HepG2 (cell line): ENCODE measurements at regions not wholly inside any gene's neighbourhood (a gene's known extent, or its start where the extent isn't known, plus 50 kb on each side); places are given as distances from the start of the nearest gene placed in this dataset.
A peak's percentile ranks its signal among the peaks of the same experiment; 100 is the strongest.

Source experiments
- ARHGAP35 ChIP-seq: sonication (generic); formaldehyde crosslinking; IDR thresholded peaks from 2 replicates; pipeline ENCODE4 v1.9.0; 2022; ENCODE audit warnings: mild to moderate bottlenecking, inconsistent platforms, moderate library complexity, missing genetic modification reagents, borderline replicate concordance
- FOXO1 ChIP-seq: sonication (generic); formaldehyde crosslinking; IDR thresholded peaks from 2 replicates; pipeline ENCODE4 v1.4.0; 2020; ENCODE audit warnings: missing genetic modification reagents
- FUBP1 ChIP-seq: sonication (generic); formaldehyde crosslinking; IDR thresholded peaks from 2 replicates; pipeline ENCODE4 v1.5.1; 2020; ENCODE audit warnings: missing genetic modification reagents, mild to moderate bottlenecking, borderline replicate concordance
- GTF2F1 ChIP-seq: fragments of 150-350 bp; IDR thresholded peaks from 2 replicates; pipeline ENCODE4 v1.6.1; 2014; ENCODE audit warnings: low read length
- HOXA5 ChIP-seq: sonication (generic); formaldehyde crosslinking; IDR thresholded peaks from 2 replicates; pipeline ENCODE4 v1.4.0; 2020; ENCODE audit warnings: missing genetic modification reagents
- MYC ChIP-seq: sonication (generic); formaldehyde crosslinking; IDR thresholded peaks from 2 replicates; pipeline ENCODE4 v1.9.0; 2021; ENCODE audit warnings: missing genetic modification reagents, borderline replicate concordance
- MYNN ChIP-seq: sonication (generic); formaldehyde crosslinking; IDR thresholded peaks from 2 replicates; pipeline ENCODE4 v1.4.0; 2020; ENCODE audit warnings: mild to moderate bottlenecking, low read depth, missing genetic modification reagents
- PHF20 ChIP-seq: sonication (generic); formaldehyde crosslinking; IDR thresholded peaks from 2 replicates; pipeline ENCODE4 v1.5.0; 2020; ENCODE audit warnings: mild to moderate bottlenecking, missing genetic modification reagents
- SOX6 ChIP-seq, 2 experiments: fragments of 450-650 bp in 1 of 2; sonication (generic) in 1 of 2; formaldehyde crosslinking in 1 of 2; IDR thresholded peaks; 2 replicates each; pipeline versions ENCODE4 v1.4.0 to v1.6.1; 2017 to 2020; ENCODE audit warnings: antibody characterized with exemption in 1 of 2, mild to moderate bottlenecking in 1 of 2, missing genetic modification reagents in 1 of 2
- TAF15 ChIP-seq: fragments of 200-400 bp; formaldehyde crosslinking; IDR thresholded peaks from one replicate; pipeline ENCODE4 v1.6.1; 2018; ENCODE audit warnings: mild to moderate bottlenecking, low read depth, low read length; ENCODE audit not compliant: poor library complexity, severe bottlenecking
- THAP11 ChIP-seq: IDR thresholded peaks from 2 replicates; pipeline ENCODE4 v1.6.1; 2016; ENCODE audit warnings: missing biosample characterization, missing genetic modification reagents
- TP53 ChIP-seq: sonication (generic); formaldehyde crosslinking; conservative IDR thresholded peaks from 2 replicates; pipeline ENCODE4 v1.4.0; 2020; ENCODE audit warnings: missing genetic modification reagents
- TRIM24 ChIP-seq: sonication (generic); formaldehyde crosslinking; IDR thresholded peaks from 2 replicates; pipeline ENCODE4 v1.8.0; 2022; ENCODE audit warnings: mild to moderate bottlenecking, missing genetic modification reagents
- ZFP36 ChIP-seq: fragments of 150-350 bp; IDR thresholded peaks from 2 replicates; pipeline ENCODE4 v1.6.1; 2018; ENCODE audit warnings: borderline replicate concordance, low read length, low read depth; ENCODE audit not compliant: partially characterized antibody
- ZNF138 ChIP-seq: sonication (generic); formaldehyde crosslinking; IDR thresholded peaks from 2 replicates; pipeline ENCODE4 v1.5.0; 2020; ENCODE audit warnings: mild to moderate bottlenecking, low read depth, missing genetic modification reagents
- ZNF354B ChIP-seq: sonication (generic); formaldehyde crosslinking; IDR thresholded peaks from 2 replicates; pipeline ENCODE4 v1.8.0; 2022; ENCODE audit warnings: mild to moderate bottlenecking, missing genetic modification reagents
- ZNF501 ChIP-seq: sonication (generic); formaldehyde crosslinking; IDR thresholded peaks from 2 replicates; pipeline ENCODE4 v1.5.1; 2020; ENCODE audit warnings: mild to moderate bottlenecking, moderate library complexity, missing genetic modification reagents
- ZNF549 ChIP-seq: sonication (generic); formaldehyde crosslinking; IDR thresholded peaks from 2 replicates; pipeline ENCODE4 v1.5.0; 2020; ENCODE audit warnings: missing genetic modification reagents
- ZNF616 ChIP-seq: sonication (generic); formaldehyde crosslinking; IDR thresholded peaks from 2 replicates; pipeline ENCODE4 v1.5.0; 2020; ENCODE audit warnings: low read depth, mild to moderate bottlenecking, missing genetic modification reagents
- ZNF672 ChIP-seq: sonication (generic); formaldehyde crosslinking; IDR thresholded peaks from 2 replicates; pipeline ENCODE4 v1.8.1; 2022; ENCODE audit warnings: missing genetic modification reagents
- ZSCAN9 ChIP-seq: IDR thresholded peaks from 2 replicates; pipeline ENCODE4 v1.6.1; 2016; ENCODE audit warnings: borderline replicate concordance
- TF ChIP-seq, protein P1 (sequence below): sonication (generic); formaldehyde crosslinking; IDR thresholded peaks from 2 replicates; pipeline ENCODE4 v1.4.0; 2020; ENCODE audit warnings: missing genetic modification reagents
- TF ChIP-seq, protein P2 (sequence below): sonication (generic); formaldehyde crosslinking; IDR thresholded peaks from 2 replicates; pipeline ENCODE4 v1.4.0; 2020; ENCODE audit warnings: missing genetic modification reagents, borderline replicate concordance

- no peak for TF ChIP-seq ZNF549
- TF ChIP-seq ZFP36: no peak
- no peak for TF ChIP-seq MYNN (CRISPR knock-in tag)
- TF ChIP-seq, protein P1, sequence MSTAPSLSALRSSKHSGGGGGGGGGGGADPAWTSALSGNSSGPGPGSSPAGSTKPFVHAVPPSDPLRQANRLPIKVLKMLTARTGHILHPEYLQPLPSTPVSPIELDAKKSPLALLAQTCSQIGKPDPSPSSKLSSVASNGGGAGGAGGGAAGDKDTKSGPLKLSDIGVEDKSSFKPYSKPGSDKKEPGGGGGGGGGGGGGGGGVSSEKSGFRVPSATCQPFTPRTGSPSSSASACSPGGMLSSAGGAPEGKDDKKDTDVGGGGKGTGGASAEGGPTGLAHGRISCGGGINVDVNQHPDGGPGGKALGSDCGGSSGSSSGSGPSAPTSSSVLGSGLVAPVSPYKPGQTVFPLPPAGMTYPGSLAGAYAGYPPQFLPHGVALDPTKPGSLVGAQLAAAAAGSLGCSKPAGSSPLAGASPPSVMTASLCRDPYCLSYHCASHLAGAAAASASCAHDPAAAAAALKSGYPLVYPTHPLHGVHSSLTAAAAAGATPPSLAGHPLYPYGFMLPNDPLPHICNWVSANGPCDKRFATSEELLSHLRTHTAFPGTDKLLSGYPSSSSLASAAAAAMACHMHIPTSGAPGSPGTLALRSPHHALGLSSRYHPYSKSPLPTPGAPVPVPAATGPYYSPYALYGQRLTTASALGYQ (CRISPR knock-in tag): no peak
- TF ChIP-seq MYC (CRISPR knock-in tag): 0 out of 2 replicates have a peak, but pooled peaks have one; percentile 43
- no peak for TF ChIP-seq ARHGAP35 (CRISPR knock-in tag)
- TF ChIP-seq, protein P2, sequence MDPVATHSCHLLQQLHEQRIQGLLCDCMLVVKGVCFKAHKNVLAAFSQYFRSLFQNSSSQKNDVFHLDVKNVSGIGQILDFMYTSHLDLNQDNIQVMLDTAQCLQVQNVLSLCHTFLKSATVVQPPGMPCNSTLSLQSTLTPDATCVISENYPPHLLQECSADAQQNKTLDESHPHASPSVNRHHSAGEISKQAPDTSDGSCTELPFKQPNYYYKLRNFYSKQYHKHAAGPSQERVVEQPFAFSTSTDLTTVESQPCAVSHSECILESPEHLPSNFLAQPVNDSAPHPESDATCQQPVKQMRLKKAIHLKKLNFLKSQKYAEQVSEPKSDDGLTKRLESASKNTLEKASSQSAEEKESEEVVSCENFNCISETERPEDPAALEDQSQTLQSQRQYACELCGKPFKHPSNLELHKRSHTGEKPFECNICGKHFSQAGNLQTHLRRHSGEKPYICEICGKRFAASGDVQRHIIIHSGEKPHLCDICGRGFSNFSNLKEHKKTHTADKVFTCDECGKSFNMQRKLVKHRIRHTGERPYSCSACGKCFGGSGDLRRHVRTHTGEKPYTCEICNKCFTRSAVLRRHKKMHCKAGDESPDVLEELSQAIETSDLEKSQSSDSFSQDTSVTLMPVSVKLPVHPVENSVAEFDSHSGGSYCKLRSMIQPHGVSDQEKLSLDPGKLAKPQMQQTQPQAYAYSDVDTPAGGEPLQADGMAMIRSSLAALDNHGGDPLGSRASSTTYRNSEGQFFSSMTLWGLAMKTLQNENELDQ: no peak
- no peak for TF ChIP-seq ZSCAN9 (CRISPR knock-in tag)
- no peak for TF ChIP-seq HOXA5 (CRISPR knock-in tag)
- TF ChIP-seq ZNF616: no peak
- TF ChIP-seq TAF15: no peak
- TF ChIP-seq GTF2F1: no peak
- no peak for TF ChIP-seq ZNF501 (CRISPR knock-in tag)
- no peak for TF ChIP-seq PHF20
- TF ChIP-seq SOX6 (IDR thresholded peaks at IDR 0.05): no peak
- peak; percentile 90 for TF ChIP-seq SOX6 (CRISPR knock-in tag; IDR thresholded peaks at IDR 0.05)
- TF ChIP-seq TP53 (CRISPR knock-in tag): no peak
- 0 out of 2 replicates have a peak, but pooled peaks have one; percentile 24 for TF ChIP-seq FUBP1 (CRISPR knock-in tag)
- TF ChIP-seq ZNF138 (CRISPR knock-in tag): no peak
- TF ChIP-seq ZNF672 (CRISPR knock-in tag): no peak
- TF ChIP-seq ZNF354B (CRISPR knock-in tag): no peak
- no peak for TF ChIP-seq THAP11 (CRISPR knock-in tag)
- peak; percentile 68; the same call in 1 of the 2 replicates for TF ChIP-seq FOXO1
- TF ChIP-seq TRIM24 (CRISPR knock-in tag): no peak
Observed at GRCh38 chr10:78437998-78438906, 404.6 kb downstream of the RPS24 start (continued).
